Myocyte (in vitro differentiated cells): ENCODE measurements at regions not wholly inside any gene's neighbourhood (a gene's known extent, or its start where the extent isn't known, plus 50 kb on each side); places are given as distances from the start of the nearest gene placed in this dataset.
A peak's percentile ranks its signal among the peaks of the same experiment; 100 is the strongest.

Source experiments
- DNase-seq: peaks from one replicate; pipeline ENCODE4 v3.0.0-alpha.2; 2012; ENCODE audit warnings: low read depth

DNA sequence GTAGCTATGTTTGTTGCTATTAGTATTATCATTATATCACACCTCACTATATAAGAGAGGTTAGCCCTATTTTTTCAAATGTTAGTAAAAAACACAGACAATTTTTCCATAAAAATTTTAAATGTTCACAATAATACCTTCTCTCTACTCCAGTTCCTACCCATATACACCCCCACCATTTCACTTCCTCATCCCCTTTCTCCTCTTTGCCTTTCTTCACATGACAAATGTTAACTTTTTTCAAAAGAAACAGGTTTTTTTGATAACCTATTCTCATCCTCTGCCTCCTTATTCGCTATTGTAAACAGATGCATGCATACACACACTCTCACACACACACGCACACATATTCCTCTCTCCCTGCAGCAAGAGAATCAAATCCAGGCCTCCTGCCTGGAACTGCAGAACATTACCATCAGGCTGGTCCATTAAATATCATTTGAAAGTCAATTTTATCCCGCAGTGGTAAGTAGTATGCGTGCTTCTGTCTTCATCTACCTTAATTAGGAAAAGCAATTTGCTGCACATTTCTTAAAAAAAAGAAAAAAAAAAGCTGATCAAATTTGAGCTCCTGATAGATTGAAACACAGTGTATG, 55.5 kb downstream of the MID1IP1 start:
- no peak for DNase-seq

- no peak for DNase-seq
Measured at GRCh38 chrX:38857736-38858523, 56.7 kb downstream of the MID1IP1 start.

- DNase-seq = no peak
Measured at GRCh38 chrX:38859602-38860001, 58.3 kb downstream of the MID1IP1 start.

DNA sequence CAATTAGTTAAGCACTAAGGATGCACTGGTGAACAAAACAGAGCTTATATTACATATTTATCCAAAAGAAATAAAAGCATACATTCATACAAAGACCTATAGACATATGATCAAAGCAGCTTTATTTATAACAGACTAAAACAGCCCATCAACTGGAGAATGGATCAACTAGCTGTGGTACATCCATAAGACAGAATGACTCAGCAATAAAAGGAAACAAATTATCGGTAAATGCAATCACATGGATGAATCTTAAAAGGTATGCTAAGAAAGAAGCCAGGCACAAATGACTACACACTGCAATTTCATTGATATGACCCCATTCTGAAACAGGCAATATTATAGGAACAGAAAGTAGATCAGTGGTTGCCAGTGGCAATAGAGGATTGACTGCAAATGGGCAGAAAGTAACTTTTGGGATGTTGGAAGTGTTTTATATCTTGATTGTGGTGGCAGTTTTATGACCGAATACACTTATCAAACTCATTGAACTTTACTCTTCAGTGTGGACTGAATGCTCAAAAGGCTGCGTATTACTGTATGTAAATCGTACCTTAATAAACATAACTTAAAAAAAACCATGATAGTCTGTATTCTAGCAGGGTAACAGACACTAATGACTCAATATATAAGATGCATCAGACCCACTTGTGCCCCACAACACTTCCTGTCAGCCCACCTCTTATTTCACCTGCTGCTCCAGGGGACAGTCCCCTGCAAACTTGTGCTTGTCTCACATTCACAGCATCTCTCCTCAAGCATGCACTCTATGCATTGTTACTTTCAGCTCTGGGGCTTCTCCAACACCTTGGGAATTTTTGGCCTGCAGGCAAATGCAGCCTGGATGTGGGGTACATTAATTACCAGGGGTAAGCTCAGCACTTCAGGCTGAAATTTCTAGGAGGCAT, 59.1 kb downstream of the MID1IP1 start:
- DNase-seq = no peak

DNA sequence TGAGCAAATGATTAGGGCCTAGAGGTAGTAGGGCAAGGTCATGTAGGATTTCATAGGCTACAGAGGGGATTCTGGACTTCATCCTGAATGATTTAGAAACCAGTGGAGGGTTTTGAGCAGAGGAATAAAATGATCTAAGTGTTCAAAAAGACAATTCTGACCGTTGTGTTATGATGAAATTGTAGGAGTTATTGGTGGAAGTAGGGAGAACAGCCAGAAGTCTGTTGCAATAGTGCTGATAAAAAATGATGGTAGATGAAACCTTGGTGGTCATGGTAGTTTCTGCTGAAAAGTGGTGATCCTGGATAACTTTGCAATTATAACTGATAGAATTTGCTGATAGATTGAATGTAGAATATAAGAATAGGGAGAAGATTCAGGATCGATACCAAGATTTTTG, 60.2 kb downstream of the MID1IP1 start:
- DNase-seq = no peak

DNA sequence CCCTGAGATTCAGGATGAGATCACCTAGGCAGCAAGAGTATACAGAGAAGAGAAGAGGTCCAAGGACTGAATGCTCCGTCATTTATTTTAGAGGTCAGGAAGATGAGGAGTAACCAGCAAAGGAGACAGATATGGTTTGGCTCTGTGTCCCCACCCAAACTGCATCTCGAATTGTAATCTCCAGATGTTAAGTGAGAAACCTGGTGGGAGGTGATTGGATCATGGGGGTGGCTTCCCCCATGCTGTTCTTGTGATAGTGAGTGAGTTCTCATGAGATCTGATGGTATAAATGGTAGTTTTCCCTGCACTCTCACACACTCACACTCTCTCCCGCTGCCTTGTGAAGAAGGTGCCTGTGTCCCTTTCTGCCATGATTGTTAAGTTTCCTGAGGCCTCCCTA, 60.8 kb downstream of the MID1IP1 start:
- no peak for DNase-seq

DNA sequence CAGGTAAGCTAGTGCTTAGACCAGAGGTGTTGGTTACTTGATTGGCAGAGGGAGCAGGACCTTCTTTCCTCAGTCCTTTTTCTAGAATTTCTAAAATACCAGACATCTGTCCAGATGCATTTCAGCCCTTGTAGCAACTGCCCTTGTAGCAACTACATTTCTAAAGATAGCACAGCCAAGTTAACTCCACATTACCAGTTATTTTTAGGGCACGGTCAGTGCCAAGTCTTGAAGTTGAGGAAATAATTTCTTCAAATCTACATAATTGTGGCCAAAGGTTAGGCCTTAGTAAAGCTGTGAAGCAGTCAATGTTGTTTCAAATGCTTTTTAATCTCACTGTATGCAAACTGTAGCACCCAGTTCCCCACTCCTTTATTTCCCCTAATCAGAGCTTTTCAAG, 62.9 kb downstream of the MID1IP1 start:
- peak; percentile 48 for DNase-seq

DNA sequence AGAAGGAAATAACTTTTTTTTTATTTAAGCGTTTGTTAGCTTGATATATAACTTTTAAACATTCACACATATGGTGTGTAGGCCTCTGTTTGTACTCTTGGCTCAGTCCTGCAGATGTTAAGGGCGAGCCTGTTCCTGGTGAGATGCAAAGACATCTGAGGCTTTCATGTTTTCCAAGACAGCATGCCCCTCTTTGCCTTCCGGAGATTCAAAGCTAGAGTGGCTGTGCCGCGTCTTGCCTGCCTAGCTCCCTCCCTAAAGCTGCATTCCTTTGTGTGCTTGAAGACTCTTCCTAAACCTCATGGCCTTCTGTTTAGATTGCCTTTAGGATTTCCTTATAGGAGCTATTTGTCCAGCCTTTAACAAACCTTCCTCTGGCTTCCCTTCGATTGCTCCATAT, 67.1 kb downstream of the MID1IP1 start:
- DNase-seq = no peak

DNA sequence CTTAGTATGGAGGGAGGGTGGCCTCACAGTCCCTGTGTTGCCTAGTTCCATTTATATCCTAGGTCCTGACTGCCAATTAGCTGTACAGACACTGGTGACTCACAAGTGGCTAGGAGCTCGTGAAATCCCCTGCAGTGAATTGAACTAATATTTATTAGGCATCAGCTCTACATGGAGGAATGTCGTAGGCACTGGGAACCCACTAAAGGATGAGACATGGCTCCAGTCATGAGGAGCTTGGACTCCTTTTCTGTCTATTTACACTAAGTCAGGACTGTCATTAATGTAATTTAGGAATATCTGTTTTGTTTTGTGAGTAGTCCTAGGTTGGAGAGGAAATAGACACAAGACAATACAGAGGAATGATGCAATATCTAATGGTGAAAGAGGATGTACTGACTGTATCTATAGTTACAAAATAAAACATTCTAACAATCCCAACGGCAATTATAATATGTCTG, 67.7 kb downstream of the MID1IP1 start:
- DNase-seq = peak; percentile 47

DNA sequence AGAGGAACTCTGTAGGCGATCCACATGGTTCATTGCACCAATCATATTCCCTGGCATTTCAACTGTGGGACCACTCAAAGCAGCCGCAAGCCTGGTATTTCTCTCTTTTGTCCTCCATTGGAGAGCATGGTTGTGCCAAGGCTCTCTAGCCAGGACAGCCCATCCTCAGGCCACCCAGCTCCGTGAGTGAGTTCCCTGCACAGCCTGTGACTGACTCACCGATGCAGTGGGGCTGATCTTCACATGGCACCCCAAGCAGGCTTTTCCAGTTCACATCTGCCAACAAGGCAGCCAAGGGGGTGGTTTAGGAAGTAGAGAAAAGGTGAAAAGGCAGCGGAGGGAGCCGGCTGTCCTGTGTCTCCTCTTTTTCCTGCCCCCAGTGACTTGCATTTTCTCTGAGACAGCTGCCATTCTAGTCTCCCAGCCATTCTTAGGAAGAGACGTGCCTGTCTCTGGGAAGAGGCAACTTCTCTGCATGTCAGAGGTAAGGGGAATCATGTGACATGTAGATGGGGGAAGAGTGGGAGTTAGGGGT, 69.2 kb downstream of the MID1IP1 start:
- no peak for DNase-seq

DNA sequence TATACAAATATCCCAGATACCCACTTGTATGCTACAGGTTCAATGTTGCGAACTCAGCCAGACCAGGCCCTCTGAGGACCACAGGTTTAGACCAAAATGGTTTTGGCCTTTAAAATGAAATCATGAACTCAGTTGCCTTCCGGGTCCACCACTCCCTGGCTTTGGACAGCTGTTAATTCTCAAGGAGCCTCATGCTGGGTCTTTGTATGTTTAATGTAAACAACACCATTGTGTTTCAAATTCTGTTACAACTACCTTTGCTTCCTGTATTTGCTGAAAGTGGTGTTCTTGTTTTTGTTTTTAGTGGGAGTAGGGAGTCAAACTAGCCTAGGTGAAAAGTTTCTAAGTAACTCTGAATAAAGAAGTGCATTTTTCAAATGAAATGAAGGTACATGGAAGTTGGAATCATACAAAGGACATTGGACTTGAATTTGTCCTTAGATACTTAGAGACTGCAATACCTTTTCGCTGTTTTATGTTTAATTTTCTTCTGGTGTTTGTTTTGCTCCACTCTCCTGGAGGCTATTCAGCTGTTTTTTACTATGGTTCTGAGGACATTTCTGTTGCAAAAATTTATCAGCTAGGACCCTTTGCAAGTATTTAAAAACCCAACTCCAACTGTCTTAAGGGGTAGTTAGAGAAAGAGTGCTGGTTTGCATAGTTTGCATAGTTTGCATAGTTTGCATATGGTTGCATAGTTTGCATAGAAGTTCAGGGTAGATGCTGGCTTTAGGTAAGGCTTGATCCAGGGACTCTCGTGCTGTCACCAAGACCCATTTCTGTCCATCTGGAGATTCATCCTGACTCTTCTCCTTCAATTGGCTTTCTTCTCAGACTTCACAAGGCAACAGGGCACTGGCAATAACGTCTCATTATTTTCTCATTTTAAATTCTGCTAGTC, 70.1 kb downstream of the MID1IP1 start:
- DNase-seq = no peak

DNA sequence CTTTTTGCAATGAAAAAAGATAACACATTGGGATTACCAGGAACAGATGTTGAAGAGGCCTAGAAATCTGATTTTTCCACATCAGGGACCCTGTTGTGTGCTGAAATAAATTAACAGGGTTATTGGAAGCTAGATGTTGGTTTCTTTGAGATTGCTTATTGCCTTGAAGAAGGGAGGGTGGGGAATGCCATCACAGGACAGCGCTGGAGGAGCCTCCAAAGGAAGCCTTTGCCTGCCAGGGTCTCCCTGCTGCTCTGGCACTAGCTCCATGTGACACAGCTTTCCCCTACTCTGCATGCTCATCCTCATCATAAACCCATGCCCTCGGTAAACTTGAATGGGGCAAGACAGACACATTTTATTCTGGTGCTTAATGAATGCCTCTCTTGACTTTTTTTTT, 76.1 kb downstream of the MID1IP1 start:
- no peak for DNase-seq

DNA sequence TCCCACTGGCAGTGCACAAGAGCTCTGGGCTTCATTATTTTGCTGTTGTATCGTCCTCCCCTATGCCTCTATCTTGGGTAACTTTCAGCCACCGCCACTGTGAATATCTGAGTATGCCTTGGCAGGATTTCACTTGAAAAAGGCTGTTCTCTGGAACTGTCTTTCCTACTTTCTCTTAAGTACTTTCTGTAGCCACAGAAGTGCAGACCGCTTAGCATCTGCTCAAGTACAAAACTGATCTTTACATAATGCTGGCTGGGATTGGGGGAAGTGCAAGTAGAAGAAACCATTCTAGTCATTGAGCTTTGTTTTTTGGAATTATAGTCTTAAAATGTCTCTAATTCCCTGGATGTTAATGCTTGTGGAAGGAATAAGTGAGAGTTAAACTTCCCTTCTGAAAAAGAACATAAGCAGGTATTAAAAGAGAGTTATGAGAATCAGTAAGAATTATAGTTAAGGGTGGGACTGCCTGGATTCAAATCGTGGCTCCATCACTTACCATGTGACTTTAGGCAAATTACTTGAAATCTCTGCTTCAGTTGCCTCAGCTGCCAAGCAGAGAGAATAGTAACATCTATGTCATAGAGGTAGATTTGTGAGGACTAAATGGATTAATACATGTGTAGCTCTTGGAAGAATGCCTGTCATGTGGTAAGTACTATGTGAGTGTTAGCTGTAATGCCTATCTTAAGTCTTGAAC, 77.5 kb downstream of the MID1IP1 start:
- no peak for DNase-seq

GRCh38 chrX:38879631-38880220, 78.5 kb downstream of the MID1IP1 start:
- peak; percentile 30 for DNase-seq

- DNase-seq = peak; percentile 25
Measured at GRCh38 chrX:38880296-38880854, 79.1 kb downstream of the MID1IP1 start.

DNA sequence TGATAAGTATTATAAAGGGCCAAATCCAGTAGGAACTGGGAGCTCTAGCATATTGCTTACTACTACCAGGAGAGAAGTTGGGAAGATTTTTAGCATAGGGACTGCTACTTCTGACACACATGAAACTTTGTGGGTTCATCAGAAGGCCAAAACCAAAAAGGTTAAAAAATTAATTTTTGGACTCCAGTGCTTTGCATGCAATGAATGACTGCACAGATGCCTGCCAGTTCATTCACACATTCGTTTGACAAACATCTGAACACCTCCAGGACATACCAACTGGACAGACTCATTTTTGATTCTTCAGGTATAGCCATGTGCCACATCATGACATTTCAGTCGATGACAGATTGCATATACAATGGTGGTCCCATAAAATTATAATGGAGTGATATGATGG, 79.8 kb downstream of the MID1IP1 start:
- DNase-seq = no peak

DNA sequence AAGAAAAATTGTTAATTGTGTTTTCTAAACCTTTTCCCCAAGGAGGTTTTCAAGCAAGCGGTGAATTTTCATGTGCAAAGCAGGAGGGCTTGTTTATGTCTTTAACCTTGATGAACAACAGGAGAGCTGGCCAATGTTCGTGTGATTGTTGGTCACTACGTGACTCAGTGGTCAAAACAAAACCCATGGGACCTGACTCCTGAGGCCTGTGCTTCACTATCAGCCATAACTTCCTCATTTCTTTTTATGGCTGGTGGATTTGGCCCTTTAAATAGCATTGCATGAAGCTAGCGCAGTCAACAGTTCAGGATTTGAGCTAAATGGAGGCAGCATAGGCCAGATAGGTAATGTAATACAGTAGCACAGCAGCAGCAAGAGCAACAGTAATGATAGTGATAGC, 80.5 kb downstream of the MID1IP1 start:
- DNase-seq = peak; percentile 25

DNA sequence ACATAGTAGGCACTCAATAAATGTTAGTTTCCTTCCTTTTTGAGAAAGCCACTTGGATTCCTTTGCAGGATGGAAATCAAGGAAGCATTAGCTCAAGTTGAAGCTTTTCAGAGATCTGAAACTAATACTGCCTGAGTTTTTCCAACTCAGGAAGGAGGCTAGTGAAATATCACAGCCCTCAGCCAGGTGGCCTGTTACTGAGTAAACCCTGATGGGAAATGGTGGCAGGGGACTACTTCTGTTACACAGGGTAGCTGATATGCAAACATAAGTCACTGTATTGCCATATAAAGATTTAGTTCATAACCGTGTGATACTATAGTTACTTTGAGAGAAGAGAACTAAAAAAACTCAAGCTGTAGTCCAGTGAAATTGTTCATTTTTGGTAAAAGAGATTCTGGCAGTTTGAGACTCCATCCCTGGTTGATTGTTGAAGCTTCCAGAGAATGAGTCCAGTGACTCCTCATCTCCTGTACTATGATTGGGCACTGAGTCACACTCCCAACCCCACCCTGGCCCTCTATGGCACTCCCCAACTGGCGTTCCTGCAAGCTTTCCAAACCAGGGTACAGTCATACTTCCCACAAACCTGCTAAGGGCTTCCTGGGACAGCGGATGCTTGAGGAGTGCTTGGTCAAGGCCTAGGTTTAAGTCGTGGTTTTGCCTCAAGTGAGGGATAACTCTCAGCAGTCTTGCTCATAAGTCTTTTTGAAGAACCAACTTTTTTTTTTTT, 81.8 kb downstream of the MID1IP1 start:
- peak; percentile 91 for DNase-seq

DNA sequence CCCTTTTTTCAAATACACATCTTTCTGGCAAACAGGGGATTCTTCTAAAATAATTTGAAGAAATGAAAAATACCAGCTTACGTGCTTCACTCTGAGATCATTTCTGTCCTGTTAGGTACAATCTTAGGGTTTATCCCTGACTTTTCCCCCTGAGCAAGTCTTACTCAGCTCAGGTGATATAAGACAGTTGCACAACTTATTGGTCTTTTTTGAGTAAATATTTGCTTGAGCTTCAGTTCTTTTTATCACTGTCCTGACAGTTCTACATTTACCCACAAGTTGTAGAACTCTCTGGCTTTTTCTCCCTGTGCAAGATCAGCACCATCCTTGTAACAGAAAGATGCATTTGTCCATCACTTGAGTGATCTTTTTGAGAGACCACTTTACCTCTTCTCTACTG, 84.9 kb downstream of the MID1IP1 start:
- no peak for DNase-seq
